Mesendoderm (in vitro differentiated cells): ENCODE measurements at regions not wholly inside any gene's neighbourhood (a gene's known extent, or its start where the extent isn't known, plus 50 kb on each side); places are given as distances from the start of the nearest gene placed in this dataset.
"Not testable (repeated sequence)": the region's sequence is repeated elsewhere in the genome, so short reads cannot be mapped to it uniquely, and the experiment has no call there.

ENCODE experiments used
- DNase-seq: peaks from one replicate; pipeline ENCODE4 v3.0.0; 2013
- H2AK5ac ChIP-seq: 2 replicates; pipeline ENCODE4 v1.6.1; 2013; ENCODE audit warnings: low read length, inconsistent platforms
- H2BK120ac ChIP-seq: 2 replicates; pipeline ENCODE4 v1.6.1; 2013; ENCODE audit warnings: low read depth, mild to moderate bottlenecking, low read length, moderate library complexity, mixed read lengths
- H2BK15ac ChIP-seq: replicated peaks from 2 replicates; pipeline ENCODE4 v1.6.1; 2013; ENCODE audit warnings: low read depth, mild to moderate bottlenecking, moderate library complexity
- H2BK5ac ChIP-seq: 2 replicates; pipeline ENCODE4 v1.6.1; 2013; ENCODE audit warnings: low read length, inconsistent platforms
- H3K18ac ChIP-seq: 2 replicates; pipeline ENCODE4 v1.6.1; 2013; ENCODE audit warnings: mild to moderate bottlenecking, low read length, mixed read lengths
- H3K23ac ChIP-seq: one replicate; pipeline ENCODE4 v1.6.1; 2013; ENCODE audit warnings: low read length
- H3K27ac ChIP-seq: 2 replicates; pipeline ENCODE4 v1.5.1; 2013; ENCODE audit warnings: low read depth, mild to moderate bottlenecking, inconsistent platforms, low read length, moderate library complexity
- H3K27me3 ChIP-seq: 2 replicates; pipeline ENCODE4 v1.6.1; 2013; ENCODE audit warnings: low read length, control low read depth, mild to moderate bottlenecking, inconsistent platforms; ENCODE audit not compliant: insufficient read depth, poor library complexity
- H3K36me3 ChIP-seq: 2 replicates; pipeline ENCODE4 v1.6.1; 2013; ENCODE audit warnings: low read length, inconsistent platforms; ENCODE audit not compliant: control insufficient read depth, insufficient read depth
- H3K4ac ChIP-seq: one replicate; pipeline ENCODE4 v1.6.1; 2013; ENCODE audit warnings: low read depth, mild to moderate bottlenecking, low read length, moderate library complexity
- H3K4me1 ChIP-seq: 2 replicates; pipeline ENCODE4 v1.6.1; 2013; ENCODE audit warnings: low read depth, low read length, inconsistent platforms; ENCODE audit not compliant: control insufficient read depth
- H3K4me2 ChIP-seq: 2 replicates; pipeline ENCODE4 v1.6.1; 2013; ENCODE audit warnings: low read length
- H3K4me3 ChIP-seq: 2 replicates; pipeline ENCODE4 v1.5.1; 2013; ENCODE audit warnings: mild to moderate bottlenecking, low read length
- H3K56ac ChIP-seq: one replicate; pipeline ENCODE4 v1.6.1; 2013; ENCODE audit warnings: low read length
- H3K79me1 ChIP-seq: 2 replicates; pipeline ENCODE4 v1.6.1; 2013; ENCODE audit warnings: low read length, inconsistent platforms
- H3K79me2 ChIP-seq: 2 replicates; pipeline ENCODE4 v1.6.1; 2013; ENCODE audit warnings: mild to moderate bottlenecking, low read length; ENCODE audit not compliant: control insufficient read depth, insufficient read depth
- H3K9ac ChIP-seq: 2 replicates; pipeline ENCODE4 v1.6.1; 2013; ENCODE audit warnings: low read length, inconsistent platforms
- H4K5ac ChIP-seq: one replicate; pipeline ENCODE4 v1.6.1; 2013; ENCODE audit warnings: low read length
- H4K8ac ChIP-seq: one replicate; pipeline ENCODE4 v1.6.1; 2013; ENCODE audit warnings: low read depth, mild to moderate bottlenecking, control low read depth, low read length, moderate library complexity
- WGBS: extraction: QIAGEN DNeasy Blood & Tissue Kit; methylation state at CpG from one replicate; pipeline ENCODE4 v1.1.7; 2013; ENCODE audit warnings: low lambda C conversion rate, missing lambda C conversion rate; ENCODE audit not compliant: insufficient coverage; ENCODE audit errors: extremely low coverage; 5-methylcytosine and 5-hydroxymethylcytosine counted together

DNA sequence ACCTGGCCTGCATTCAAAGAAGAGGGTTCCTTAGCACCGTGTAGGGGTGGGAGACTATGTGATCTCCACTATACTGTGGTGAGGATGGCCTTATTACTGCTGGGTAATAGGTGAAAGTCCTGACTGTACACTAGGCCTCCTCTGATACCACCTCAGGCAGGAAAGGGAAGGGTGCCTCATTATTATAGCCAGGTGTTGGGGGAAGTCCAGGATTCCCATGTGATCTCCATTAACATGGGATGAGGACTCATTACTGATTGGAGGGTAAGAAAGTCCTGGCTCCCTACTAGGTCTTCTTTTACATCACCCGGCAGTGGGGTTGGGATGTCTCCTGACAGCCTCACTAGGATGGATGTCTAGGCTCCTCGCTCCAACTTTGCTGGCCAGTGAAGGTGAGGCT lies 252.1 kb downstream of the LRIG3 start:
- Histone ChIP-seq H3K27me3 (no peaks in the 10 kb centered on the region), H3K4me3 (no peak overlapping the region), H3K27ac (no peak overlapping the region), H3K79me1 (no peaks in the 10 kb centered on the region), H2BK15ac (no peak overlapping the region), H3K36me3 (no peaks in the 10 kb centered on the region), H3K79me2 (no peaks in the 10 kb centered on the region), H3K23ac (no peak overlapping the region), H3K4me1 (no peaks in the 10 kb centered on the region), H3K56ac (no peak overlapping the region), H3K4ac (no peak overlapping the region), H4K8ac (no peak overlapping the region), H4K5ac (no peak overlapping the region), H2AK5ac (no peak overlapping the region), H3K4me2 (no peak overlapping the region), H3K9ac (no peak overlapping the region), H2BK120ac (no peak overlapping the region), H2BK5ac (no peak overlapping the region), H3K18ac (no peak overlapping the region)
- DNase-seq = no peak
- WGBS = no CpG with 5 or more reads among the region's 3 CpGs

GRCh38 chr12:58668871-58669270 lies 251.4 kb downstream of the LRIG3 start:
- Histone ChIP-seq H2AK5ac (no peak overlapping the region), H4K5ac (no peak overlapping the region)
- WGBS = no CpG with 5 or more reads among the region's 1 CpG

DNA sequence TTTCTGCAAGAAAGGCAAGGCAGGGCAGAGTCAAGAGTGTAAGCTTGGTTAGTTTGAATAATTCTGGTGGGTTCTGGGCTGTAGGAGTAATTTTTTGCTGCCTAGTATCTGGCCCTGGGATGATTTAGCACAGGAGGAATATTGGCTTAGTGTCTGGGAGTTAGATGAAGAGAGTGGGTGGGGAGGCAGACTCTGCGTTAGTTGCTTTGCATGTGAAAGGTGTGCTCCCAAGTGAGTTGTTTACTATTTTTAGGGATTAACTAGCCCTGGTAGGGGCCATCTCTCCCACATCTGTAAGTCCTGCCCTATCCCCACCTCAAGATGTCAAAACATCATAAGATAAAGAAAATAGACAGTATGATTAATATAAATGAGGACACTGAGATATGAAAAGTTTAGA lies 249.7 kb downstream of the LRIG3 start:
- no peaks in the 10 kb centered on the region for H3K27me3 ChIP-seq
- WGBS = no CpG with 5 or more reads among the region's 1 CpG
- no peak overlapping the region for H3K4ac ChIP-seq
- no peak overlapping the region for H3K23ac ChIP-seq
- no peaks in the 10 kb centered on the region for H3K4me1 ChIP-seq
- H2BK120ac ChIP-seq = no peak overlapping the region
- no peak overlapping the region for H2BK5ac ChIP-seq
- H4K5ac ChIP-seq = no peak overlapping the region
- no peak overlapping the region for H3K56ac ChIP-seq
- no peak overlapping the region for H2BK15ac ChIP-seq
- H4K8ac ChIP-seq = no peak overlapping the region
- H3K4me2 ChIP-seq = no peak overlapping the region
- H2AK5ac ChIP-seq = no peak overlapping the region
- H3K79me2 ChIP-seq = no peaks in the 10 kb centered on the region
- H3K27ac ChIP-seq = no peak overlapping the region
- DNase-seq = no peak
- H3K18ac ChIP-seq = no peak overlapping the region
- no peaks in the 10 kb centered on the region for H3K79me1 ChIP-seq
- no peak overlapping the region for H3K9ac ChIP-seq
- no peak overlapping the region for H3K4me3 ChIP-seq
- H3K36me3 ChIP-seq = no peaks in the 10 kb centered on the region

More at GRCh38 chr12:58668871-58669270, 251.4 kb downstream of the LRIG3 start:
- no peak overlapping the region for H3K23ac ChIP-seq
- no peaks in the 10 kb centered on the region for H3K36me3 ChIP-seq
- no peak for DNase-seq
- H3K4me3 ChIP-seq = no peak overlapping the region
- H3K4me2 ChIP-seq = no peak overlapping the region
- no peak overlapping the region for H2BK15ac ChIP-seq
- no peak overlapping the region for H4K8ac ChIP-seq
- H3K18ac ChIP-seq = no peak overlapping the region
- no peak overlapping the region for H2BK120ac ChIP-seq
- H3K56ac ChIP-seq = no peak overlapping the region
- no peak overlapping the region for H3K4ac ChIP-seq
- no peaks in the 10 kb centered on the region for H3K79me2 ChIP-seq
- no peaks in the 10 kb centered on the region for H3K27me3 ChIP-seq
- no peaks in the 10 kb centered on the region for H3K4me1 ChIP-seq
- no peak overlapping the region for H2BK5ac ChIP-seq
- H3K79me1 ChIP-seq = no peaks in the 10 kb centered on the region
- no peak overlapping the region for H3K27ac ChIP-seq
- H3K9ac ChIP-seq = no peak overlapping the region

GRCh38 chr12:58671196-58671595 lies 249.1 kb downstream of the LRIG3 start:
- no peak overlapping the region for H3K27ac ChIP-seq
- H4K5ac ChIP-seq = no peak overlapping the region
- no peak overlapping the region for H2BK15ac ChIP-seq
- H3K4ac ChIP-seq = no peak overlapping the region
- no peaks in the 10 kb centered on the region for H3K79me2 ChIP-seq
- no peaks in the 10 kb centered on the region for H3K79me1 ChIP-seq
- no peak overlapping the region for H2BK5ac ChIP-seq
- H3K23ac ChIP-seq = no peak overlapping the region
- H3K9ac ChIP-seq = no peak overlapping the region
- no peaks in the 10 kb centered on the region for H3K36me3 ChIP-seq
- no peak for DNase-seq
- no peak overlapping the region for H2AK5ac ChIP-seq
- no peak overlapping the region for H2BK120ac ChIP-seq
- no peak overlapping the region for H3K4me2 ChIP-seq
- H3K4me3 ChIP-seq = no peak overlapping the region
- no peaks in the 10 kb centered on the region for H3K27me3 ChIP-seq
- H3K56ac ChIP-seq = no peak overlapping the region
- no peaks in the 10 kb centered on the region for H3K4me1 ChIP-seq
- no peak overlapping the region for H4K8ac ChIP-seq
- no CpG with 5 or more reads among the region's 3 CpGs for WGBS
- no peak overlapping the region for H3K18ac ChIP-seq

DNA sequence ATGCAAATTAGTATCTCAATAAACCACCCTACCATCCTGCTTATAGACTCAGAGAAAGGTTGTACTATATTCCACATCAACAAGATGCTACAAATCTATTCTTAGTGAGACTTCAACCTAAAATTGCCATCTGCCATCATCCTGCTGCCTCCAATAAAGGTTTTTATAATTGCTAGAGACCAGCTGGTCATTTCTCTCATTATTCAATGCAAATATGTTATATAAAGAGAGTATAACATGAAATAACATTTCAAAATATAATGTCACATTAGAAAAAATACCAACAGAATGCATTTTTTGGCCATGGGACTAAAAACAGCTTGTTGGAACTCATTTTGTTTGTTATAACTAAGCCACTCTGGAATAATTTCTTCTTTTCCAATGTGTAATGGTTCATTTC lies 247.3 kb downstream of the LRIG3 start:
- DNase-seq = no peak
- no peak overlapping the region for H3K4me2 ChIP-seq
- H3K27ac ChIP-seq = no peak overlapping the region
- no peak overlapping the region for H3K56ac ChIP-seq
- H3K79me1 ChIP-seq = no peaks in the 10 kb centered on the region
- no peaks in the 10 kb centered on the region for H3K4me1 ChIP-seq
- no peak overlapping the region for H2BK15ac ChIP-seq
- no peak overlapping the region for H3K9ac ChIP-seq
- H3K4ac ChIP-seq = no peak overlapping the region
- H3K27me3 ChIP-seq = no peaks in the 10 kb centered on the region
- no peak overlapping the region for H3K4me3 ChIP-seq
- no peaks in the 10 kb centered on the region for H3K79me2 ChIP-seq
- no peak overlapping the region for H3K18ac ChIP-seq
- no peaks in the 10 kb centered on the region for H3K36me3 ChIP-seq
- H4K8ac ChIP-seq = no peak overlapping the region
- no peak overlapping the region for H2BK5ac ChIP-seq
- H4K5ac ChIP-seq = no peak overlapping the region
- H2AK5ac ChIP-seq = no peak overlapping the region
- H3K23ac ChIP-seq = no peak overlapping the region
- H2BK120ac ChIP-seq = no peak overlapping the region

DNA sequence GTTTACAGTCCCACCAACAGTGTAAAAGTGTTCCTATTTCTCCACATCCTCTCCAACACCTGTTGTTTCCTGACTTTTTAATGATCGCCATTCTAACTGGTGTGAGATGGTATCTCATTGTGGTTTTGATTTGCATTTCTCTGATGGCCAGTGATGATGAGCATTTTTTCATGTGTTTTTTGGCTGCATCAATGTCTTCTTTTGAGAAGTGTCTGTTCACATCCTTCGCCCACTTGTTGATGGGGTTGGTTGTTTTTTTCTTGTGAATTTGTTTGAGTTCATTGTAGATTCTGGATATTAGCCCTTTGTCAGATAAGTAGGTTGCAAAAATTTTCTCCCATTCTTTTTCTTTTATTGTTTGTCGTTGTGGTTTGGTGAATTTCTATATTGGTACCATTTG lies 242.5 kb downstream of the LRIG3 start:
- not testable (repeated sequence) for H3K9ac ChIP-seq
- WGBS = no CpG with 5 or more reads among the region's 3 CpGs

More for the DNA sequence above, 242.5 kb downstream of the LRIG3 start:
- not testable (repeated sequence) for H3K27ac ChIP-seq, DNase-seq, H4K8ac ChIP-seq, H3K4me1 ChIP-seq, H3K4me3 ChIP-seq, H4K5ac ChIP-seq, H3K27me3 ChIP-seq, H2BK120ac ChIP-seq, H3K18ac ChIP-seq, H3K79me2 ChIP-seq, H3K36me3 ChIP-seq, H3K23ac ChIP-seq, H2BK15ac ChIP-seq, H3K79me1 ChIP-seq, H2BK5ac ChIP-seq, H3K4ac ChIP-seq, H2AK5ac ChIP-seq, H3K4me2 ChIP-seq, H3K56ac ChIP-seq
